Upper lobe of right lung (tissue), 1 donor: ENCODE measurements at regions not wholly inside any gene's neighbourhood (a gene's known extent, or its start where the extent isn't known, plus 50 kb on each side); places are given as distances from the start of the nearest gene placed in this dataset.

Experiments used
- ATAC-seq: fragments of 200-7000 bp; cut with Tn5 transposase; one replicate; pipeline ENCODE4 v1.9.1; 2020; ENCODE audit warnings: mild to moderate bottlenecking, moderate library complexity
- DNase-seq: peaks from one replicate; pipeline ENCODE4 v3.0.0-alpha.2; 2020
- H3K27ac ChIP-seq: fragments of 200-600 bp; one replicate; pipeline ENCODE4 v1.8.0; 2022
- H3K27me3 ChIP-seq: fragments of 200-600 bp; one replicate; pipeline ENCODE4 v1.8.0; 2022; ENCODE audit warnings: mild to moderate bottlenecking
- H3K36me3 ChIP-seq: fragments of 200-600 bp; one replicate; pipeline ENCODE4 v1.8.0; 2022
- H3K4me1 ChIP-seq: fragments of 200-600 bp; one replicate; pipeline ENCODE4 v1.8.0; 2022
- H3K4me3 ChIP-seq: fragments of 200-600 bp; one replicate; pipeline ENCODE4 v1.8.0; 2022; ENCODE audit warnings: mild to moderate bottlenecking
- H3K9me3 ChIP-seq: fragments of 200-600 bp; one replicate; pipeline ENCODE4 v1.8.0; 2022
- CTCF ChIP-seq: fragments of 200-600 bp; IDR thresholded peaks from one replicate; pipeline ENCODE4 v1.8.0; 2022; ENCODE audit warnings: antibody characterized with exemption
- intact Hi-C: fragments of 100-400 bp; cut with DNase I; formaldehyde crosslinking; loops from one replicate; pipeline ENCODE4 v1.11.0; 2022
- donor health status: DM: no; HTN: yes; CAD: no; lungs with severe emphysema.

- Histone ChIP-seq H3K4me3 (no peak overlapping the region), H3K9me3 (no peaks in the 10 kb centered on the region), H3K27ac (no peak overlapping the region), H3K36me3 (no peaks in the 10 kb centered on the region), H3K27me3 (no peaks in the 10 kb centered on the region), H3K4me1 (no peaks in the 10 kb centered on the region)
- no peak for ATAC-seq
- no peak for DNase-seq
- TF ChIP-seq CTCF: no peak
- intact Hi-C loops: no loop called here
These were observed 568.5 kb downstream of the CCSER2 start for GRCh38 chr10:84896909-84897308.

GRCh38 chr10:84899268-84899667, 570.9 kb downstream of the CCSER2 start:
- no peaks in the 10 kb centered on the region for H3K9me3 ChIP-seq
- intact Hi-C loops: no loop called here
- H3K4me3 ChIP-seq: no peak overlapping the region
- no peak for TF ChIP-seq CTCF
- no peak for ATAC-seq
- no peaks in the 10 kb centered on the region for H3K36me3 ChIP-seq
- H3K27me3 ChIP-seq: no peaks in the 10 kb centered on the region
- no peaks in the 10 kb centered on the region for H3K4me1 ChIP-seq
- no peak for DNase-seq
- no peak overlapping the region for H3K27ac ChIP-seq

GRCh38 chr10:84900141-84900540, 571.8 kb downstream of the CCSER2 start:
- Histone ChIP-seq H3K27ac (no peak overlapping the region), H3K27me3 (no peaks in the 10 kb centered on the region), H3K4me1 (no peaks in the 10 kb centered on the region), H3K4me3 (no peak overlapping the region), H3K9me3 (no peaks in the 10 kb centered on the region), H3K36me3 (no peaks in the 10 kb centered on the region)
- ATAC-seq: no peak
- TF ChIP-seq CTCF: no peak
- intact Hi-C loops: no loop called here
- DNase-seq: no peak

GRCh38 chr10:84901885-84902284, 573.5 kb downstream of the CCSER2 start:
- intact Hi-C loops: no loop called here

GRCh38 chr10:84902553-84902952, 574.2 kb downstream of the CCSER2 start:
- no peak overlapping the region for H3K4me3 ChIP-seq
- H3K4me1 ChIP-seq: no peaks in the 10 kb centered on the region
- intact Hi-C loops: no loop called here
- H3K9me3 ChIP-seq: no peaks in the 10 kb centered on the region
- H3K36me3 ChIP-seq: no peaks in the 10 kb centered on the region
- no peak for TF ChIP-seq CTCF
- ATAC-seq (peak; percentile 20), DNase-seq (no peak)
- no peaks in the 10 kb centered on the region for H3K27me3 ChIP-seq
- no peak overlapping the region for H3K27ac ChIP-seq

More at GRCh38 chr10:84901885-84902284, 573.5 kb downstream of the CCSER2 start:
- TF ChIP-seq CTCF: no peak
- H3K36me3 ChIP-seq: no peaks in the 10 kb centered on the region
- no peak for ATAC-seq
- H3K4me1 ChIP-seq: no peaks in the 10 kb centered on the region
- no peak overlapping the region for H3K27ac ChIP-seq
- no peaks in the 10 kb centered on the region for H3K9me3 ChIP-seq
- H3K4me3 ChIP-seq: no peak overlapping the region
- no peak for DNase-seq
- no peaks in the 10 kb centered on the region for H3K27me3 ChIP-seq

- intact Hi-C loops: no loop called here
- Histone ChIP-seq H3K36me3 (no peaks in the 10 kb centered on the region), H3K27me3 (no peaks in the 10 kb centered on the region), H3K4me3 (no peak overlapping the region), H3K4me1 (no peaks in the 10 kb centered on the region), H3K27ac (no peak overlapping the region), H3K9me3 (no peaks in the 10 kb centered on the region)
- ATAC-seq: no peak
- DNase-seq: no peak
- no peak for TF ChIP-seq CTCF
These were observed 574.9 kb downstream of the CCSER2 start for GRCh38 chr10:84903320-84903719.
